ENCODE measurements at regions not wholly inside any gene's neighbourhood (a gene's known extent, or its start where the extent isn't known, plus 50 kb on each side); places are given as distances from the start of the nearest gene placed in this dataset.

- Histone ChIP-seq H3K36me3 (no peaks in the 10 kb centered on the region), H3K4me3 (no peak overlapping the region), H3K27me3 (replicated peaks in 1 of 7) (no peaks in the 10 kb centered on the region), H3K4me1 (no peaks in the 10 kb centered on the region), H3K27ac (no peak overlapping the region), H3K9me3 (peaks cover 0 to 24% (median 17%) of the 10 kb centered on the region in 8 donors)
- 34 to 67% (median 47%) methylated on average over 5 to 6 of the region's 6 CpGs for WGBS, 5 donors
- intact Hi-C loops (cut with DNase I; ENCODE audit: low total_unique reads), result no loop called here
- TF ChIP-seq POLR2A (IDR thresholded peaks at IDR 0.05), result no peak
- TF ChIP-seq, protein P1, sequence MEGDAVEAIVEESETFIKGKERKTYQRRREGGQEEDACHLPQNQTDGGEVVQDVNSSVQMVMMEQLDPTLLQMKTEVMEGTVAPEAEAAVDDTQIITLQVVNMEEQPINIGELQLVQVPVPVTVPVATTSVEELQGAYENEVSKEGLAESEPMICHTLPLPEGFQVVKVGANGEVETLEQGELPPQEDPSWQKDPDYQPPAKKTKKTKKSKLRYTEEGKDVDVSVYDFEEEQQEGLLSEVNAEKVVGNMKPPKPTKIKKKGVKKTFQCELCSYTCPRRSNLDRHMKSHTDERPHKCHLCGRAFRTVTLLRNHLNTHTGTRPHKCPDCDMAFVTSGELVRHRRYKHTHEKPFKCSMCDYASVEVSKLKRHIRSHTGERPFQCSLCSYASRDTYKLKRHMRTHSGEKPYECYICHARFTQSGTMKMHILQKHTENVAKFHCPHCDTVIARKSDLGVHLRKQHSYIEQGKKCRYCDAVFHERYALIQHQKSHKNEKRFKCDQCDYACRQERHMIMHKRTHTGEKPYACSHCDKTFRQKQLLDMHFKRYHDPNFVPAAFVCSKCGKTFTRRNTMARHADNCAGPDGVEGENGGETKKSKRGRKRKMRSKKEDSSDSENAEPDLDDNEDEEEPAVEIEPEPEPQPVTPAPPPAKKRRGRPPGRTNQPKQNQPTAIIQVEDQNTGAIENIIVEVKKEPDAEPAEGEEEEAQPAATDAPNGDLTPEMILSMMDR (IDR thresholded peaks at IDR 0.05 in 8 of 11, conservative IDR thresholded peaks at IDR 0.05 in 3 of 11), result no peak
- no peak for TF ChIP-seq POLR2AphosphoS5 (IDR thresholded peaks at IDR 0.05)
- no peak for DNase-seq
Observed at GRCh38 chr4:105022811-105023667, 123.6 kb upstream of the TET2 start.

- H3K27ac ChIP-seq, result no peak overlapping the region
- intact Hi-C loops (cut with DNase I; ENCODE audit: low total_unique reads), result no loop called here
- peaks cover 0 to 24% (median 17%) of the 10 kb centered on the region in 8 donors for H3K9me3 ChIP-seq
- no peak for DNase-seq
- H3K27me3 ChIP-seq (replicated peaks in 1 of 7), result no peaks in the 10 kb centered on the region
- no peak overlapping the region for H3K4me3 ChIP-seq
- H3K4me1 ChIP-seq, result no peaks in the 10 kb centered on the region
- TF ChIP-seq, protein P1 (IDR thresholded peaks at IDR 0.05 in 8 of 11, conservative IDR thresholded peaks at IDR 0.05 in 3 of 11), result no peak
- TF ChIP-seq POLR2AphosphoS5 (IDR thresholded peaks at IDR 0.05), result no peak
- TF ChIP-seq POLR2A (IDR thresholded peaks at IDR 0.05), result no peak
- no peaks in the 10 kb centered on the region for H3K36me3 ChIP-seq
Observed at GRCh38 chr4:105023668-105024055, 123.0 kb upstream of the TET2 start.

- DNase-seq, result no peak
- H3K36me3 ChIP-seq, result no peaks in the 10 kb centered on the region
- no peaks in the 10 kb centered on the region for H3K27me3 ChIP-seq (replicated peaks in 1 of 7)
- H3K9me3 ChIP-seq, result peaks cover 0 to 24% (median 17%) of the 10 kb centered on the region in 8 donors
- H3K27ac ChIP-seq, result no peak overlapping the region
- WGBS, 5 donors, result 81 to 97% (median 90%) methylated on average over 2 of the region's 2 CpGs
- intact Hi-C loops (cut with DNase I; ENCODE audit: low total_unique reads), result no loop called here
- H3K4me1 ChIP-seq, result no peaks in the 10 kb centered on the region
- no peak overlapping the region for H3K4me3 ChIP-seq
- TF ChIP-seq POLR2A (IDR thresholded peaks at IDR 0.05) (no peak), POLR2AphosphoS5 (IDR thresholded peaks at IDR 0.05) (no peak)
- TF ChIP-seq, protein P1 (IDR thresholded peaks at IDR 0.05 in 8 of 11, conservative IDR thresholded peaks at IDR 0.05 in 3 of 11), result no peak
Observed at GRCh38 chr4:105025263-105026017, 121.2 kb upstream of the TET2 start.

DNA sequence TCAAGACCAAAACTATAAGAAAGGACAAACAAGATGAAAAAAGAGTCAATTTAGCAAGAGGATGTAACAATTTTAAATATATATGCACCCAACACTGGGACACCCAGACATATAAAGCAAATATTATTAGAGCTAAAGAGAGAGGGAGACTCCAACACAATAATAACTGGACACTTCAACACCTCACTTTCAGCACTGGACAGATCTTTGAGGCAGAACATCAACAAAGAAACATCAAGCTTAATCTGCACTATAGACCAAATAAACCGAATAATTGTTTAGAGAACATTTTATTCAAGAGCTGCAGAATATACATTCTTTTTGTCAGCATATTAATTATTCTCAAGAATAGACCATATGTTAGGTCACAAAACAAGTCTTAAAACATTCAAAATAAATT lies 109.7 kb upstream of the TET2 start:
- no peaks in the 10 kb centered on the region for H3K27me3 ChIP-seq (replicated peaks in 1 of 7)
- no peak overlapping the region for H3K4me3 ChIP-seq
- no peak for TF ChIP-seq POLR2AphosphoS5 (IDR thresholded peaks at IDR 0.05)
- TF ChIP-seq, protein P1 (IDR thresholded peaks at IDR 0.05 in 8 of 11, conservative IDR thresholded peaks at IDR 0.05 in 3 of 11), result no peak
- no peak for TF ChIP-seq POLR2A (IDR thresholded peaks at IDR 0.05)
- no peak overlapping the region for H3K27ac ChIP-seq
- peaks cover 0 to 19% (median 10%) of the 10 kb centered on the region in 8 donors for H3K9me3 ChIP-seq
- intact Hi-C loops (cut with DNase I; ENCODE audit: low total_unique reads), result no loop called here
- H3K4me1 ChIP-seq, result no peaks in the 10 kb centered on the region
- DNase-seq, result no peak
- H3K36me3 ChIP-seq, result no peaks in the 10 kb centered on the region
- 87 to 98% (median 97%) methylated on average over 1 of the region's 1 CpG for WGBS, 5 donors
